ENCODE measurements at regions not wholly inside any gene's neighbourhood (a gene's known extent, or its start where the extent isn't known, plus 50 kb on each side); places are given as distances from the start of the nearest gene placed in this dataset.

GRCh38 chr15:95499397-95499796 is 831.1 kb upstream of the NR2F2 start (continued):
- TF ChIP-seq CHD7 (IDR thresholded peaks at IDR 0.05; ENCODE audit: insufficient replicate concordance, low read length) (no peak), SIRT6 (IDR thresholded peaks at IDR 0.05; ENCODE audit: low read length) (no peak), SP2 (IDR thresholded peaks at IDR 0.05; ENCODE audit: low read length) (no peak), POU5F1 (IDR thresholded peaks at IDR 0.05; ENCODE audit: low read depth, low read length) (no peak), YY1 (IDR thresholded peaks at IDR 0.05; ENCODE audit: low read depth, low read length) (no peak), RNF2 (IDR thresholded peaks at IDR 0.05; ENCODE audit: borderline replicate concordance, low read depth, low read length, missing control alignments, poor library complexity, severe bottlenecking) (no peak), JUN (IDR thresholded peaks at IDR 0.05; ENCODE audit: low read depth, low read length) (no peak), GTF2F1 (IDR thresholded peaks at IDR 0.05; ENCODE audit: borderline replicate concordance, low read depth, low read length) (no peak), EGR1 (IDR thresholded peaks at IDR 0.05; ENCODE audit: borderline replicate concordance, low read depth, low read length) (no peak), TEAD4 (IDR thresholded peaks at IDR 0.05; ENCODE audit: low read depth, low read length) (no peak), ZNF274 (IDR thresholded peaks at IDR 0.05; ENCODE audit: borderline replicate concordance, extremely low read depth, low read length) (no peak), EZH2 (IDR thresholded peaks at IDR 0.05; ENCODE audit: low read depth, low read length, severe bottlenecking) (no peak), MAFK (IDR thresholded peaks at IDR 0.05; ENCODE audit: low read depth, low read length) (no peak)

All from H1 (cell line).